OCI-LY3 (cell line): ENCODE measurements at regions not wholly inside any gene's neighbourhood (a gene's known extent, or its start where the extent isn't known, plus 50 kb on each side); places are given as distances from the start of the nearest gene placed in this dataset.

ENCODE experiments used
- CTCF ChIP-seq: fragments of 200-600, 300-600 bp; sonication (generic); IDR thresholded peaks from 2 replicates; pipeline ENCODE4 v1.5.1; 2014; ENCODE audit warnings: antibody characterized with exemption, low read length, low read depth
- EZH2phosphoT487 ChIP-seq: fragments of 200-600 bp; shearing (Covaris generic); IDR thresholded peaks from 2 replicates; pipeline ENCODE4 v1.6.1; 2018; ENCODE audit warnings: antibody characterized with exemption, mixed run types, low read depth

GRCh38 chr2:220663065-220663464 is 909.0 kb downstream of the EPHA4 start:
- TF ChIP-seq CTCF (no peak), EZH2phosphoT487 (no peak)
